Body of pancreas (tissue), 4 donors: ENCODE measurements at regions not wholly inside any gene's neighbourhood (a gene's known extent, or its start where the extent isn't known, plus 50 kb on each side); places are given as distances from the start of the nearest gene placed in this dataset.
"Not testable (repeated sequence)": the region's sequence is repeated elsewhere in the genome, so short reads cannot be mapped to it uniquely, and the experiment has no call there.

Source experiments
- POLR2A ChIP-seq, 3 donors: fragments of 450-650 bp; IDR thresholded peaks; one replicate each; pipeline ENCODE4 v1.6.1; 2016; ENCODE audit warnings: antibody characterized with exemption in 3 of 3, mild to moderate bottlenecking in 2 of 3
- TF ChIP-seq, protein P1 (sequence below), 7 experiments: fragments of 450-650 bp in 4 of 7; fragments of 200-600 bp in 3 of 7; sonication (generic) in 3 of 7; IDR thresholded peaks; one replicate each; pipeline ENCODE4 v1.5.1; 2016 to 2019; ENCODE audit warnings: antibody characterized with exemption in 7 of 7

DNA sequence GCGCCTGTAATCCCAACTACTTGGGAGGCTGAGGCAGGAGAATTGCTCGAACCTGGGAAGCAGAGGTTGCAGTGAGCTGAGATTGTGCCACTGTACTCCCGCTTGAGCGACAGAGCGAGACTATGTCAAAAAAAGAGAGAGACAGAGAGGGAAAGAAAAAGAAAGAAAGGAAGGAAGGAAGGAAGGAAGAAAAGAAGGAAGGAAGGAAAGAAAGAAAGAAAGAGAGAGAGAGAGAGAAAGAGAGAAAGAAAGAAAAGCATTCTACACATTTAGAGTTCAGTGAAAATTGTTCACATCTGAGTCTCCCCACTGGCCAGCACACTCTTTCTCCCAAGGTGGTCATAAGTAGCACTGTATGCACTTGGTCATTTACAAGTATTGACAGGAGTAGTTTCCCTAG is 69.2 kb upstream of the TAB2 start:
- TF ChIP-seq, protein P1, sequence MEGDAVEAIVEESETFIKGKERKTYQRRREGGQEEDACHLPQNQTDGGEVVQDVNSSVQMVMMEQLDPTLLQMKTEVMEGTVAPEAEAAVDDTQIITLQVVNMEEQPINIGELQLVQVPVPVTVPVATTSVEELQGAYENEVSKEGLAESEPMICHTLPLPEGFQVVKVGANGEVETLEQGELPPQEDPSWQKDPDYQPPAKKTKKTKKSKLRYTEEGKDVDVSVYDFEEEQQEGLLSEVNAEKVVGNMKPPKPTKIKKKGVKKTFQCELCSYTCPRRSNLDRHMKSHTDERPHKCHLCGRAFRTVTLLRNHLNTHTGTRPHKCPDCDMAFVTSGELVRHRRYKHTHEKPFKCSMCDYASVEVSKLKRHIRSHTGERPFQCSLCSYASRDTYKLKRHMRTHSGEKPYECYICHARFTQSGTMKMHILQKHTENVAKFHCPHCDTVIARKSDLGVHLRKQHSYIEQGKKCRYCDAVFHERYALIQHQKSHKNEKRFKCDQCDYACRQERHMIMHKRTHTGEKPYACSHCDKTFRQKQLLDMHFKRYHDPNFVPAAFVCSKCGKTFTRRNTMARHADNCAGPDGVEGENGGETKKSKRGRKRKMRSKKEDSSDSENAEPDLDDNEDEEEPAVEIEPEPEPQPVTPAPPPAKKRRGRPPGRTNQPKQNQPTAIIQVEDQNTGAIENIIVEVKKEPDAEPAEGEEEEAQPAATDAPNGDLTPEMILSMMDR (IDR thresholded peaks at IDR 0.05) = not testable (repeated sequence)
- TF ChIP-seq POLR2A (IDR thresholded peaks at IDR 0.05) = not testable (repeated sequence)
